ENCODE measurements at regions not wholly inside any gene's neighbourhood (a gene's known extent, or its start where the extent isn't known, plus 50 kb on each side); places are given as distances from the start of the nearest gene placed in this dataset.

- TF ChIP-seq POLR2A (IDR thresholded peaks at IDR 0.05) = no peak
- no peak for TF ChIP-seq CTCF (IDR thresholded peaks at IDR 0.05)
These were observed 1280.5 kb upstream of the ZEB2 start for GRCh38 chr2:145800151-145801091.

GRCh38 chr2:145799595-145800108 is 1279.7 kb upstream of the ZEB2 start:
- no peak for DNase-seq
- WGBS, 2 donors = 96 to 97% methylated on average over 7 of the region's 7 CpGs
- H3K27me3 ChIP-seq = no peaks in the 10 kb centered on the region
- intact Hi-C loops (cut with DNase I) = no loop called here
- no peak overlapping the region for H3K4me3 ChIP-seq (replicated peaks in 1 of 3)
- no peak for TF ChIP-seq POLR2A (IDR thresholded peaks at IDR 0.05)
- no peak for TF ChIP-seq CTCF (IDR thresholded peaks at IDR 0.05)
- H3K4me1 ChIP-seq = no peaks in the 10 kb centered on the region
- H3K27ac ChIP-seq = no peak overlapping the region
- H3K36me3 ChIP-seq = no peaks in the 10 kb centered on the region
- H3K9me3 ChIP-seq = no peaks in the 10 kb centered on the region

More at GRCh38 chr2:145800151-145801091, 1280.5 kb upstream of the ZEB2 start:
- DNase-seq = no peak
- H3K4me1 ChIP-seq = no peaks in the 10 kb centered on the region
- H3K36me3 ChIP-seq = no peaks in the 10 kb centered on the region
- H3K4me3 ChIP-seq (replicated peaks in 1 of 3) = no peak overlapping the region
- intact Hi-C loops (cut with DNase I) = no loop called here
- no peaks in the 10 kb centered on the region for H3K27me3 ChIP-seq
- WGBS, 2 donors = 76 to 79% methylated on average over 6 of the region's 6 CpGs
- H3K27ac ChIP-seq = no peak overlapping the region
- H3K9me3 ChIP-seq = no peaks in the 10 kb centered on the region

- TF ChIP-seq CTCF (IDR thresholded peaks at IDR 0.05) (no peak), POLR2A (IDR thresholded peaks at IDR 0.05) (no peak)
- H3K36me3 ChIP-seq = no peaks in the 10 kb centered on the region
- no peak for DNase-seq
- no peaks in the 10 kb centered on the region for H3K9me3 ChIP-seq
- intact Hi-C loops (cut with DNase I) = no loop called here
- no peaks in the 10 kb centered on the region for H3K4me1 ChIP-seq
- H3K4me3 ChIP-seq (replicated peaks in 1 of 3) = no peak overlapping the region
- 87 to 88% methylated on average over 1 of the region's 1 CpG for WGBS, 2 donors
- H3K27ac ChIP-seq = no peak overlapping the region
- no peaks in the 10 kb centered on the region for H3K27me3 ChIP-seq
These were observed 1278.5 kb upstream of the ZEB2 start for GRCh38 chr2:145798419-145798818.

GRCh38 chr2:145797692-145798091 is 1277.8 kb upstream of the ZEB2 start:
- intact Hi-C loops (cut with DNase I) = no loop called here
- no peaks in the 10 kb centered on the region for H3K9me3 ChIP-seq
- H3K4me1 ChIP-seq = no peaks in the 10 kb centered on the region
- no peaks in the 10 kb centered on the region for H3K36me3 ChIP-seq
- TF ChIP-seq CTCF (IDR thresholded peaks at IDR 0.05) (no peak), POLR2A (IDR thresholded peaks at IDR 0.05) (no peak)
- H3K27me3 ChIP-seq = no peaks in the 10 kb centered on the region
- no peak overlapping the region for H3K4me3 ChIP-seq (replicated peaks in 1 of 3)
- no peak for DNase-seq
- H3K27ac ChIP-seq = no peak overlapping the region
- 94 to 96% methylated on average over 4 of the region's 4 CpGs for WGBS, 2 donors

GRCh38 chr2:145792745-145793144 is 1272.8 kb upstream of the ZEB2 start:
- TF ChIP-seq POLR2A (IDR thresholded peaks at IDR 0.05) (no peak), CTCF (IDR thresholded peaks at IDR 0.05) (no peak)
- Histone ChIP-seq H3K4me3 (replicated peaks in 1 of 3) (no peak overlapping the region), H3K36me3 (no peaks in the 10 kb centered on the region), H3K27ac (no peak overlapping the region), H3K9me3 (no peaks in the 10 kb centered on the region), H3K27me3 (no peaks in the 10 kb centered on the region), H3K4me1 (no peaks in the 10 kb centered on the region)
- DNase-seq = no peak
- intact Hi-C loops (cut with DNase I) = no loop called here
- WGBS, 2 donors = 73 to 75% methylated on average over 3 of the region's 3 CpGs
